ENCODE measurements at regions not wholly inside any gene's neighbourhood (a gene's known extent, or its start where the extent isn't known, plus 50 kb on each side); places are given as distances from the start of the nearest gene placed in this dataset.
"Not testable (repeated sequence)": the region's sequence is repeated elsewhere in the genome, so short reads cannot be mapped to it uniquely, and the experiment has no call there.

GRCh38 chr7:85392789-85393188 is 205.9 kb upstream of the SEMA3D start:
- no peak for DNase-seq

- no peak for DNase-seq
Measured at GRCh38 chr7:85392326-85392725, 205.5 kb upstream of the SEMA3D start.

DNA sequence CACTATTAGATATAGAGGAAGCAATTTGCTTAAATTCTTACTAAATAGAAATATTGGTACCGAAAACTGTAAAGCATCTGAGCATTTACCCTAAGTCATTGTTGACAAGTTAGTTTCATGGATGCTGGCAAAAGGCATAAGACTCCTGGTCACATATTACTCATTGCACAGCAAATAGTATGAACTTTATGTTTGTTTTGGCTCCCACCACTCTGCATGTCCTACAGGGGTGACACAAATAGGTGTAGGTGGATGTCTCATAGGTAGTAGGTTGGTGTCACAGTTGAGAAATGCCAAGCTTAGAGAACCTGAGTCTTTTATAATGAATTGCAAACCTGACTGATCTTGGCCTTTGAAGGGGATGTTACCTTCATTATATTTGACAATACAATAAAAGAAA is 199.6 kb upstream of the SEMA3D start:
- DNase-seq, result no peak

- DNase-seq, result no peak
Measured at GRCh38 chr7:85384392-85384791, 197.5 kb upstream of the SEMA3D start.

- DNase-seq, result no peak
Measured at GRCh38 chr7:85381212-85381611, 194.4 kb upstream of the SEMA3D start.

- DNase-seq, result no peak
Measured at GRCh38 chr7:85376589-85376988, 189.7 kb upstream of the SEMA3D start.

DNA sequence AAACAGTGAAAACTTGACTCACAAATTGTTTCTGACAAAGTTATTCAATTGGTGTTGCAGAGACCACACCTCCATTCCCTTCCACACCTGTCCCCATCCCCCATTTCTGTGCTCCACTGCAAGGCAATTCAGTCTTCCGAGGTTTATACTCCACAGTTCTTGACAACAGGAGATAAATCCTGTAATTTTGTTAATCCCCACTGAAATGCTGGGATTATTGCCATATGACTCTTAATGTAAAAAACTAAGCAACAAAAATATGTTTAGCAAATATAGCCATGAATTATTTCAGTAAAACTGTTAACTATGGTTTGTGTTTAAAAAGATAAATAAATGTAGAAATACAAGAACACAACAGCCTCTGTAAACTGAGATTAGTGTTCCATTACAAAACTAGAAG is 170.1 kb upstream of the SEMA3D start:
- no peak for DNase-seq

- DNase-seq, result no peak
Measured at GRCh38 chr7:85343484-85343883, 156.6 kb upstream of the SEMA3D start.

- no peak for DNase-seq
Measured at GRCh38 chr7:85342781-85343180, 155.9 kb upstream of the SEMA3D start.

DNA sequence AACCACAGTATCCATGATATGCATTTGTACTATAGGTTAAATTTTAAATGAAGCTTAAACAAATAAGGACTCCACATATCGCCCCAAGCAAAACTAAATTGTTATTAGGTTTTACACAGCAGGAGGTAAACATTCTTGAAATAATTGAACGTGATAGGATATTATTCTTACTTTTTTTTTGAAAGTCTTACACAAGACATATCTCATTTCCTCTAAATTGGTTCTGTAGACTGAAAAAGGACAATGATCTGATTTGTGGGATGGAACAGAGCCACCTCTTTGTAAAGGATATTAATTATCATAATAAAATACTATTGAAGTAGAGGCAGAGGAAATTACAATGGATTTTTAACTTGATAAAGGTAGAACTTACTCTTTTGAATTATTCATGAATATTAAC is 155.1 kb upstream of the SEMA3D start:
- DNase-seq, result no peak

DNA sequence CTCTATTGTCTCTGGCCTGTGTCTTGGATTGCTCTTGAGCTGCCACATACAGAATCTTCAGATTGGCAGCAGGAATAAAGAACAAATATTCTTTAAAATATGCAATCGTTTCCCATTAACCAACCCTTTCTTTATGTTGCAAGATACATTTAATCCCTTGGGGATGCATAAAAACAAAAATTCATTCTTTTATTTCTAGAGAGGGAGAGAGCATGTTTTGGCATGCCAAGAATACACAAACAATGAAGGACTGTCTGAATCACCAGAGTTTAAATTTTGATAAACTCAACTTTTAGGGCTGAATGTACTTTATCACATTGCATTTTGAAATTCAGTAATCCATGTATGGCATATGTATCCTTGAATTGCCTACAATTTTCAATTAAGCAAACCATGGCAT is 154.3 kb upstream of the SEMA3D start:
- DNase-seq, result no peak

GRCh38 chr7:85336086-85336485 is 149.2 kb upstream of the SEMA3D start:
- no peak for DNase-seq

DNA sequence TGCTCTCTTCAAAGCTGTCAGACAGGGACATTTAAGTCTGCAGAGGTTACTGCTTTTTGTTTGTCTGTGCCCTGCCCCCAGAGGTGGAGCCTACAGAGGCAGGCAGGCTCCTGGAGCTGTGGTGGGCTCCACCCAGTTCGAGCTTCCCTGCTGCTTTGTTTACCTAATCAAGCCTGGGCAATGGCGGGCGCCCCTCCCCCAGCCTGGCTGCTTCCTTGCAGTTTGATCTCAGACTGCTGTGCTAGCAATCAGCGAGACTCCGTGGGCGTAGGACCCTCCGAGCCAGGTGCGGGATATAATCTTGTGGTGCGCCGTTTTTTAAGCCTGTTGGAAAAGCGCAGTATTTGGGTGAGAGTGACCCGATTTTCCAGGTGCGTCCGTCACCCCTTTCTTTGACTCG is 148.3 kb upstream of the SEMA3D start:
- DNase-seq, result not testable (repeated sequence)

- no peak for DNase-seq
Measured at GRCh38 chr7:85328456-85328998, 141.7 kb upstream of the SEMA3D start.

GRCh38 chr7:85324145-85324799 is 137.4 kb upstream of the SEMA3D start:
- no peak for DNase-seq

GRCh38 chr7:85322252-85322651 is 135.4 kb upstream of the SEMA3D start:
- DNase-seq, result no peak

DNA sequence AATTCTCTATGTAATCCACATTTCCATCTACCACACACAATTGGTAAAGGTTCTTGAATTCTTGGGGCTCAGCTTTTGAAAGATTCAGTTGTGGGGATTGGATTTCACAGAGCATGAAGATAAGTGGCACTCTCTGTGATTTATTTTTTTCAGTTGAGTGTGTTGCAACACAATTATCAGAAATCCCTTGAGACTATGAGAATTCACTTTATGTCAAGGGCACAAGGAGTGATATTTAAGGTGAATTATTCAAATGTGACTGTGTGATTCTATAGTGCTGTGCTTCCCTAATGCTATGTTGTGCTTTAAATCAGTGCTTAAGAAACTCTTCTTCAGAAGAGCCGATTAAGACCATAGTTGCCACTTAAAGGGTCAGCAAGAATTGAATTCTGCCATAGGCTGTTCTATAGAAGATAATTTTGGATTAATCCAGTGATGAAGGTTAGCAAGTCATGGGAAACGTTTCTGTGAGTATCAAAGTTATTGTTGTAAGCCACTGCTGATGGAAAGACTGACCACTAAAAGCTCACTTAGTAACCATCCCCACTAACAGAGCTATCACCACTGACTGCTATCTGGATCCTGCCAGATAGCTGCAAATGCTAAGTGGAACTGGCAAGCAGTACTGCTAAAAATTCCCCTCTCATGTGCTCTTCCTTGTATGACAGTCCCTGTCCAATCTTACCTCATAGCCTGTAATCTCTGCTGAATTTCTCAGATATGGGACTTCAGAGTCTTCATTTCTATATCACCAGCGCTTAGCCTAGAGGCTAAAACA is 134.0 kb upstream of the SEMA3D start:
- DNase-seq, result no peak

DNA sequence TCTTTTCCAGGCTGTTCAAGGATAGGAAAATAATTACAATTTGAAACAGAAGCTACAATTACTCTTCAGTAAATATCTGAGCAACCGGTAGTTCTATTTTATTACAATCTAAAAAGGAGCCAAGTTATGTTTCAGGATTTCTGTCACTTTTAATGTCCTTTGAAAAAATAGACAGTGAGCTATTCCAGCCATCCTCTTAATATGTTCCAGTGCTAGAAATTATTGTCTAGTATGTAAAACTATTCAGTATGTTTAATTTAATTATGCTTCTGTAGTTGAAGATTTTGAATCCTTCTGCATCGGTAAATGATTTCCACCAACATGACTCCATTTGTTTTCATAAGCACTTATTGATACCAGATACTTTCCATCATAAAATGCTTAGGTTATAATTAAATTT is 129.6 kb upstream of the SEMA3D start:
- no peak for DNase-seq

GRCh38 chr7:85310301-85310700 is 123.4 kb upstream of the SEMA3D start:
- no peak for DNase-seq

- no peak for DNase-seq
Measured at GRCh38 chr7:85306115-85306514, 119.3 kb upstream of the SEMA3D start.

DNA sequence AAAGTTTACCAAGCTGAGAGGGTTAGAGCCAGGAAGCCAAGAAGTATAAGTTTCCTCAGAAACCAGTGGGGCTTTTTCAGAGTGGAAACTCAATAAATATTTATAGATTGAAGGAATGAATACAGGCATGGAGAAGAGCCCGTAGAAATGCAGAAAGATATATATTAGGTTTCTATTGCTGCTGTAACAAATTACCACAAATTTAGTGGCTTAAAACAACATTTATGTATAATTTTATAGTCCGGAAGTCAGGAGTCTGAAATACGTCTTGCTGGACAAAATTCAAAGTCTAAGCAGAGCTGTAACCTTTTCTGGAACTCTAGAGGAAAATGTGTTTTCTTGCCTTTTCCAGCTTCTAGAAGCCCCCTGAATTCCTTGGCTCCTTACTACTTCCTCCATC is 107.3 kb upstream of the SEMA3D start:
- DNase-seq, result no peak

- no peak for DNase-seq
Measured at GRCh38 chr7:85292908-85293576, 106.2 kb upstream of the SEMA3D start.

DNA sequence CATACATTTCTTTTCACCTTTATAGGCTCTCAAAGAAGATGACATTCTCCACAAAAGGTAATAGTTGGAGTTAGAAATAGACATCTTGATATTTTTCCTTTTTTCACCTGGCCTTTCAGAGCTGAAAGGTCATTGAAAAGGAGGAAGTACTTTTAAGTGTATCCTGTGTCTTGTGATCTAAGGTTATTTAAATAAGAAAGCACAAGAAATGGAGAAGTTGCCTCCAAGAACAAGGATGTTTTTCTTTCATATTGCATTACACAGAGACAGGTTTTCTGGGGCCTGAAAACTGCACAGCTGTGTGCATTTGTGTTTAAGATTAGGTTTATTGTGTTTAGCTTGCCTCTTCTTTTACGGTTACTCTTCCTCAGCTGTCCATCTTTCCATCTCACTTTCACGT is 103.4 kb upstream of the SEMA3D start:
- no peak for DNase-seq

DNA sequence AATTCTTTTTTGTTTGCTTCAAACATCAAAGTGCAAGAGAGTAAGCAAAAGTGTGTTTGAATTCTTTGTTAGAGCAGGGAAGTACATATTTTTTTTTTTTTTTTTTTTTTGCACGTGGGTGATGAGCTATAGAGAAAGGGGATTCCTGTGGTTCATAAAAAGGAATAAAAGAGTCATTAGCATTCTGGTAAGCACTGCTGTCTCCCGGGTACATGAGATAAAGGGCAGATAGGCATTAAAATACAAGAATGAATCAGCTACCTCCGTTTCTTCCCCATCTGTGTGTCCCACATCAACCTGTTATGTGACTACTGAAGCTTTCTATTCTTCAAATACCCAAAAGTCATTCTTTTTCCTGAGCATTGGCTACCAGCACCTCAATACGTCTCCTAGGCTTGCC is 102.4 kb upstream of the SEMA3D start:
- no peak for DNase-seq
